Panc1 (cell line): ENCODE measurements at regions not wholly inside any gene's neighbourhood (a gene's known extent, or its start where the extent isn't known, plus 50 kb on each side); places are given as distances from the start of the nearest gene placed in this dataset.

Source experiments
- POLR2AphosphoS5 ChIP-seq: IDR thresholded peaks from 2 replicates; pipeline ENCODE4 v1.6.1; 2012; ENCODE audit warnings: mild to moderate bottlenecking, low read depth, low read length, moderate library complexity
- TCF7L2 ChIP-seq: IDR thresholded peaks from 2 replicates; pipeline ENCODE4 v1.6.1; 2011; ENCODE audit warnings: mild to moderate bottlenecking, low read depth, low read length, inconsistent platforms
- TF ChIP-seq, protein P1 (sequence below): fragments of 450-650 bp; IDR thresholded peaks from 2 replicates; pipeline ENCODE4 v1.5.1; 2017; ENCODE audit warnings: mild to moderate bottlenecking

DNA sequence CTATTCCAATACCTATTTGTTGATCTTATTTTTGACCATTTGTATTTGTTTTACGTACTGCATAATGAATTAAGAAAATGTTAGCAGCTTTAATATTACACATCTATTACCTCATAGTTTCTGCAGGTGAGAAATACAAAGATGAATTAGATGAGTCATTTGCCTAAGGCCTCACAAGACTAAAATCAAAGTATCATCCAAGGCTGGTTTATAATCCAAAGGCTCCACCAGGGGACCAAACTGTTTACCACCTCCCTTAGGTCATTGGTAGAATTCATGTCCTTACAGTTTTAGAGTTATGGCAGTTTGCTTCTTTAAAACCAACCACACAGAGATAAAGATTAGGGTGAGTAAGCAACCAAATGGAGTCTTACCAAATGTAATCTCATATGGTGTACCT lies 848.1 kb downstream of the SLITRK6 start:
- TF ChIP-seq, protein P1, sequence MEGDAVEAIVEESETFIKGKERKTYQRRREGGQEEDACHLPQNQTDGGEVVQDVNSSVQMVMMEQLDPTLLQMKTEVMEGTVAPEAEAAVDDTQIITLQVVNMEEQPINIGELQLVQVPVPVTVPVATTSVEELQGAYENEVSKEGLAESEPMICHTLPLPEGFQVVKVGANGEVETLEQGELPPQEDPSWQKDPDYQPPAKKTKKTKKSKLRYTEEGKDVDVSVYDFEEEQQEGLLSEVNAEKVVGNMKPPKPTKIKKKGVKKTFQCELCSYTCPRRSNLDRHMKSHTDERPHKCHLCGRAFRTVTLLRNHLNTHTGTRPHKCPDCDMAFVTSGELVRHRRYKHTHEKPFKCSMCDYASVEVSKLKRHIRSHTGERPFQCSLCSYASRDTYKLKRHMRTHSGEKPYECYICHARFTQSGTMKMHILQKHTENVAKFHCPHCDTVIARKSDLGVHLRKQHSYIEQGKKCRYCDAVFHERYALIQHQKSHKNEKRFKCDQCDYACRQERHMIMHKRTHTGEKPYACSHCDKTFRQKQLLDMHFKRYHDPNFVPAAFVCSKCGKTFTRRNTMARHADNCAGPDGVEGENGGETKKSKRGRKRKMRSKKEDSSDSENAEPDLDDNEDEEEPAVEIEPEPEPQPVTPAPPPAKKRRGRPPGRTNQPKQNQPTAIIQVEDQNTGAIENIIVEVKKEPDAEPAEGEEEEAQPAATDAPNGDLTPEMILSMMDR, result no peak
- TF ChIP-seq POLR2AphosphoS5 (no peak), TCF7L2 (no peak)
